MCF 10A (cell line): ENCODE measurements at regions not wholly inside any gene's neighbourhood (a gene's known extent, or its start where the extent isn't known, plus 50 kb on each side); places are given as distances from the start of the nearest gene placed in this dataset.

Experiments used
- BruUV-seq: library from RNA; stranded (reverse); fragments of 400-500 nt; replicated peaks from 2 replicates; lab custom pipeline; 2021; lab: Mats Ljungman, UMichigan
- CTCF ChIA-PET: fragments of 300-600 bp; sonication (Branson Sonifier 250); formaldehyde crosslinking; extraction: SDS; loops from one replicate; lab custom pipeline; 2021; ENCODE audit warnings: antibody characterized with exemption, inconsistent platforms; lab: Yijun Ruan, JAX
- POLR2A ChIA-PET: fragments of 300-600, 350-650 bp; sonication (Branson Sonifier 250); formaldehyde crosslinking; extraction: SDS; loops from one replicate; lab custom pipeline; 2020; ENCODE audit warnings: antibody characterized with exemption, inconsistent platforms; lab: Yijun Ruan, JAX
- DNase-seq: peaks from one replicate; pipeline ENCODE4 v3.0.0-alpha.2; 2018; ENCODE audit not compliant: unreplicated experiment
- H3K27ac Mint-ChIP-seq: one replicate; pipeline ENCODE4 v1.8.0; 2022; ENCODE audit warnings: mild to moderate bottlenecking, low read depth, mixed read lengths; ENCODE audit not compliant: unreplicated experiment
- H3K27me3 Mint-ChIP-seq: one replicate; pipeline ENCODE4 v1.8.0; 2022; ENCODE audit warnings: mixed read lengths; ENCODE audit not compliant: insufficient read depth, unreplicated experiment
- H3K36me3 Mint-ChIP-seq: one replicate; pipeline ENCODE4 v1.8.0; 2022; ENCODE audit warnings: mild to moderate bottlenecking, moderate library complexity, mixed read lengths; ENCODE audit not compliant: insufficient read depth, unreplicated experiment
- H3K4me1 Mint-ChIP-seq: one replicate; pipeline ENCODE4 v1.8.0; 2022; ENCODE audit warnings: mixed read lengths; ENCODE audit not compliant: insufficient read depth, unreplicated experiment
- H3K4me3 Mint-ChIP-seq: one replicate; pipeline ENCODE4 v1.8.0; 2022; ENCODE audit warnings: mild to moderate bottlenecking, moderate library complexity, mixed read lengths; ENCODE audit not compliant: unreplicated experiment
- H3K9me3 Mint-ChIP-seq: one replicate; pipeline ENCODE4 v1.8.0; 2022; ENCODE audit warnings: mixed read lengths; ENCODE audit not compliant: unreplicated experiment
- CTCF ChIP-seq: fragments of 200-600 bp; IDR thresholded peaks from one replicate; pipeline ENCODE4 v1.8.0; 2022; ENCODE audit warnings: antibody characterized with exemption, mild to moderate bottlenecking; ENCODE audit not compliant: unreplicated experiment
- intact Hi-C: fragments of 100-400 bp; cut with micrococcal nuclease; formaldehyde crosslinking; loops from 2 replicates; pipeline ENCODE4 v1.14.1; 2022

DNA sequence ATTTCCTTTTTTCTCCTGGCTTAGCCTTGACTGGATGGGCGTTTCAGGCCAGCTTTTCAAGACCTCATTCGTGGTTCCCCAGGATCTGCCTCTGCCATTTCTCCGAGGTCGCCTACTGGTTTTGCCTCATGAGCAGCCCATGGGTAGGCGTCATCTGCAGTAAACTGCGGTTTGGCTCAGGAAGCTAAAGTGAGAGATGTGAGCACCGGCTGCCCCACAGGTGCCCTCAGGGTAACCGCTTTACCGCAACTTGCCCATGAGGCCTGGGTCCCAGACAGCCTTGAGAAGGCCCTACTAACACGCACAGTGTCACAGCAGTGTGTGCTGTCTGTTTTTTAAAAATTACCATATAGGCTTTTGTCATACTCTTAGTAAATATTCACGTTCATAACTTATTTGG lies 53.4 kb upstream of the TBXT start:
- no peaks in the 10 kb centered on the region for H3K9me3 Mint-ChIP-seq
- H3K36me3 Mint-ChIP-seq = no peaks in the 10 kb centered on the region
- intact Hi-C loops = no loop called here
- DNase-seq = no peak
- no peaks in the 10 kb centered on the region for H3K4me1 Mint-ChIP-seq
- no peak for TF ChIP-seq CTCF
- CTCF ChIA-PET = no interaction called here
- no peak overlapping the region for H3K27ac Mint-ChIP-seq
- POLR2A ChIA-PET = no interaction called here
- BruUV-seq = no TSS peak
- H3K4me3 Mint-ChIP-seq = no peak overlapping the region
- peaks cover 28% of the 10 kb centered on the region for H3K27me3 Mint-ChIP-seq
